Gastroesophageal sphincter (tissue), 3 donors: ENCODE measurements at regions not wholly inside any gene's neighbourhood (a gene's known extent, or its start where the extent isn't known, plus 50 kb on each side); places are given as distances from the start of the nearest gene placed in this dataset.

ENCODE experiments used
- CTCF ChIP-seq, 4 experiments: fragments of 200-600 bp in 2 of 4; fragments of 450-650 bp in 2 of 4; sonication (generic) in 1 of 4; IDR thresholded peaks; one replicate each; pipeline ENCODE4 v1.5.1; 2017 to 2019; ENCODE audit warnings: antibody characterized with exemption in 4 of 4, mild to moderate bottlenecking in 2 of 4, moderate library complexity in 2 of 4
- POLR2AphosphoS5 ChIP-seq: sonication (generic); formaldehyde crosslinking; IDR thresholded peaks from one replicate; pipeline ENCODE4 v1.6.1; 2017; ENCODE audit warnings: antibody characterized with exemption

GRCh38 chr6:113397236-113397635, 459.9 kb upstream of the MARCKS start:
- TF ChIP-seq POLR2AphosphoS5 (no peak), CTCF (IDR thresholded peaks at IDR 0.05) (no peak)
